Stomach (tissue), 8 donors: ENCODE measurements at regions not wholly inside any gene's neighbourhood (a gene's known extent, or its start where the extent isn't known, plus 50 kb on each side); places are given as distances from the start of the nearest gene placed in this dataset.

Experiments
- DNase-seq, 2 donors: peaks; one replicate each; pipeline versions ENCODE4 v3.0.0 to v3.0.0-alpha.2; 2013 to 2019
- H3K27ac ChIP-seq, 5 donors: fragments of 200-600 bp in 4 of 5; sonication (generic) in 4 of 5; one replicate each; pipeline ENCODE4 v1.5.1; 2013 to 2019; ENCODE audit warnings: mild to moderate bottlenecking in 1 of 5, moderate library complexity in 1 of 5
- H3K27me3 ChIP-seq, 3 donors: fragments of 200-600 bp; sonication (generic); one replicate each; pipeline ENCODE4 v1.5.1; 2017 to 2019; ENCODE audit warnings: mixed run types in 1 of 3
- H3K36me3 ChIP-seq, 4 donors: fragments of 200-600 bp; sonication (generic); 1 replicate in 3 of 4; 2 replicates in 1 of 4; pipeline ENCODE4 v1.5.1; 2016 to 2019
- H3K4me1 ChIP-seq, 4 donors: fragments of 200-600 bp; sonication (generic); one replicate each; pipeline ENCODE4 v1.5.1; 2016 to 2019
- H3K4me3 ChIP-seq, 4 donors: fragments of 200-600 bp; sonication (generic) in 3 of 4; one replicate each; pipeline ENCODE4 v1.5.1; 2016 to 2019; ENCODE audit warnings: mild to moderate bottlenecking in 1 of 4
- H3K9me3 ChIP-seq, 4 donors: fragments of 200-600 bp; sonication (generic); one replicate each; pipeline ENCODE4 v1.5.1; 2016 to 2019
- EP300 ChIP-seq: sonication (generic); formaldehyde crosslinking; IDR thresholded peaks from one replicate; pipeline ENCODE4 v1.6.1; 2017; ENCODE audit warnings: antibody characterized with exemption
- POLR2A ChIP-seq, 4 donors: fragments of 450-650 bp; IDR thresholded peaks; one replicate each; pipeline ENCODE4 v1.6.1; 2016; ENCODE audit warnings: antibody characterized with exemption in 4 of 4, control low read depth in 2 of 4, mild to moderate bottlenecking in 1 of 4, moderate library complexity in 1 of 4
- POLR2AphosphoS5 ChIP-seq, 3 donors: sonication (generic); formaldehyde crosslinking; IDR thresholded peaks; one replicate each; pipeline ENCODE4 v1.6.1; 2016; ENCODE audit warnings: antibody characterized with exemption in 3 of 3
- WGBS, 5 donors: extraction: QIAGEN DNeasy Blood & Tissue Kit in 3 of 5; methylation state at CpG; one replicate each; pipeline versions ENCODE4 v1.1.5 to v1.1.7; 2013 to 2018; 5-methylcytosine and 5-hydroxymethylcytosine counted together
- intact Hi-C: fragments of 100-400 bp; cut with DNase I; formaldehyde crosslinking; loops from one replicate; pipeline ENCODE4 v1.15.1; 2023; ENCODE audit warnings: low total_unique reads
- TF ChIP-seq, protein P1 (sequence below), 7 experiments: fragments of 450-650 bp in 4 of 7; fragments of 200-600 bp in 3 of 7; sonication (generic) in 3 of 7; IDR thresholded peaks; one replicate each; pipeline ENCODE4 v1.5.1; 2016 to 2019; ENCODE audit warnings: antibody characterized with exemption in 7 of 7, control low read depth in 2 of 7, mild to moderate bottlenecking in 1 of 7
- donor health status: healthy with polysubstance abuse.
- donor health status: Bipolar disorder and iron deficiency.
- donor health status: healthy.

GRCh38 chr7:156474241-156474743 is 166.3 kb upstream of the RNF32 start:
- no peak for TF ChIP-seq POLR2A (IDR thresholded peaks at IDR 0.05)
- peak in 1 of 3 donors; percentile 30 for TF ChIP-seq POLR2AphosphoS5 (IDR thresholded peaks at IDR 0.05)
- no peak overlapping the region for H3K27ac ChIP-seq
- WGBS, 5 donors, result 64 to 78% (median 71%) methylated on average over 7 of the region's 7 CpGs
- peaks cover 0 to 8% (median 0%) of the 10 kb centered on the region in 4 donors for H3K36me3 ChIP-seq
- intact Hi-C loops, result no loop called here
- no peaks in the 10 kb centered on the region for H3K27me3 ChIP-seq
- H3K4me1 ChIP-seq, result no peaks in the 10 kb centered on the region
- DNase-seq, result no peak
- H3K9me3 ChIP-seq, result no peaks in the 10 kb centered on the region
- no peak overlapping the region for H3K4me3 ChIP-seq

- no peaks in the 10 kb centered on the region for H3K27me3 ChIP-seq
- H3K4me3 ChIP-seq, result no peak overlapping the region
- H3K36me3 ChIP-seq, result peaks cover 0 to 8% (median 0%) of the 10 kb centered on the region in 4 donors
- H3K4me1 ChIP-seq, result no peaks in the 10 kb centered on the region
- no peak overlapping the region for H3K27ac ChIP-seq
- intact Hi-C loops, result no loop called here
- no peaks in the 10 kb centered on the region for H3K9me3 ChIP-seq
- peak; percentile 56 to 72 for DNase-seq
- 17 to 27% (median 18%) methylated on average over 9 of the region's 9 CpGs for WGBS, 5 donors
- no peak for TF ChIP-seq EP300
- TF ChIP-seq, protein P1, sequence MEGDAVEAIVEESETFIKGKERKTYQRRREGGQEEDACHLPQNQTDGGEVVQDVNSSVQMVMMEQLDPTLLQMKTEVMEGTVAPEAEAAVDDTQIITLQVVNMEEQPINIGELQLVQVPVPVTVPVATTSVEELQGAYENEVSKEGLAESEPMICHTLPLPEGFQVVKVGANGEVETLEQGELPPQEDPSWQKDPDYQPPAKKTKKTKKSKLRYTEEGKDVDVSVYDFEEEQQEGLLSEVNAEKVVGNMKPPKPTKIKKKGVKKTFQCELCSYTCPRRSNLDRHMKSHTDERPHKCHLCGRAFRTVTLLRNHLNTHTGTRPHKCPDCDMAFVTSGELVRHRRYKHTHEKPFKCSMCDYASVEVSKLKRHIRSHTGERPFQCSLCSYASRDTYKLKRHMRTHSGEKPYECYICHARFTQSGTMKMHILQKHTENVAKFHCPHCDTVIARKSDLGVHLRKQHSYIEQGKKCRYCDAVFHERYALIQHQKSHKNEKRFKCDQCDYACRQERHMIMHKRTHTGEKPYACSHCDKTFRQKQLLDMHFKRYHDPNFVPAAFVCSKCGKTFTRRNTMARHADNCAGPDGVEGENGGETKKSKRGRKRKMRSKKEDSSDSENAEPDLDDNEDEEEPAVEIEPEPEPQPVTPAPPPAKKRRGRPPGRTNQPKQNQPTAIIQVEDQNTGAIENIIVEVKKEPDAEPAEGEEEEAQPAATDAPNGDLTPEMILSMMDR (IDR thresholded peaks at IDR 0.05), result peak in 4 of 7 experiments; percentile 44 to 68 (median 55)
Measured at GRCh38 chr7:156473476-156474240, 166.9 kb upstream of the RNF32 start.

GRCh38 chr7:156472267-156472666 is 168.3 kb upstream of the RNF32 start:
- no peaks in the 10 kb centered on the region for H3K4me1 ChIP-seq
- 89 to 92% (median 90%) methylated on average over 11 of the region's 11 CpGs for WGBS, 5 donors
- H3K36me3 ChIP-seq, result peaks cover 0 to 8% (median 0%) of the 10 kb centered on the region in 4 donors
- H3K27ac ChIP-seq, result no peak overlapping the region
- H3K4me3 ChIP-seq, result no peak overlapping the region
- DNase-seq, result no peak
- intact Hi-C loops, result no loop called here
- H3K27me3 ChIP-seq, result no peaks in the 10 kb centered on the region
- TF ChIP-seq POLR2A (IDR thresholded peaks at IDR 0.05) (no peak), POLR2AphosphoS5 (IDR thresholded peaks at IDR 0.05) (no peak), EP300 (no peak)
- TF ChIP-seq, protein P1 (IDR thresholded peaks at IDR 0.05), result no peak
- no peaks in the 10 kb centered on the region for H3K9me3 ChIP-seq

DNA sequence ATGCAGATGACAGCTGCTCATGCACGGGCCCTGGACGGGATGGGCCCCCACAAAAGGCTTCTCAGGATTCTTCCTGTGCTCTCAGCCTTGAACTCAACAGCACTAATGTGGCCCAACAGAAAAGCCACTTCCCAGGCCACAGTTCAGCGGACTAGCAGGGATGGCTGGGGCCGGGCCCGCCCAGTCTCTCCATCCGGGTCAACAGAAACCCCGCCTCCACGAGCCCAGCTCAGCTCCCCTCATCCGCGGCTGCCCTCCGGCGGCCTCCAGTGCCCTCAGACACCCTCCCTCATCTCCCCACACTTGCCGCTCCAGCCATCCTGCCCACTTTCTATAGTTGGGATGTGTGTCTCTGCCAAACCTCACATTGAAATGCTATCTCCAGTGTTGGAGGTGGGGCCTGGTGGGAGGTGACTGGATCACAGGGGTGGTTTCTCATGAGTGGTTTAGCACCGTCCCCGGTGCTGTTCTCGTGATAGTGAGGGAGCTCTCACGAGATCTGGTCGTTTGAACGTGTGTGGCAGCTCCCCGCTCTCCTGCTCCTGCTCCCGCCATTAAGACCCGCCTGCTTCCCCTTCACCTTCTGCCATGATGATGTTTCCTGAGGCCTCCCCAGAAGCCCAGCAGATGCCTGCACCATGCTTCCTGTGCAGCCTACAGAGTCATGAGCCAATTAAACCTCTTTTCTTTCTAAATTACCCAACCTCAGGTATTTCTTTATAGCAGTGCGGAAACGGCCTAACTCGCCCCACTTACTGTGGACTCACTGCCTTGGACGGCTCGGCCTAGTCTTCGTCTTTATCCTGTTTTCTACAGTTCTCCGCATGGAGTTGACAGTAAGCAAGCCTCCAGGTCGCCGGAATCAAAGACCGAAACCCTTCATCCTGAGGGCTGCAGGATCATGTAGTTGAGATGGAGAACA is 169.9 kb upstream of the RNF32 start:
- WGBS, 5 donors, result 94 to 96% (median 95%) methylated on average over 29 to 32 of the region's 32 CpGs
- Histone ChIP-seq H3K27ac (no peak overlapping the region), H3K36me3 (peaks cover 0 to 8% (median 0%) of the 10 kb centered on the region in 4 donors), H3K4me3 (no peak overlapping the region), H3K9me3 (no peaks in the 10 kb centered on the region), H3K27me3 (no peaks in the 10 kb centered on the region), H3K4me1 (no peaks in the 10 kb centered on the region)
- no peak for DNase-seq
- intact Hi-C loops, result no loop called here
- no peak for TF ChIP-seq POLR2AphosphoS5 (IDR thresholded peaks at IDR 0.05)

- no peak for DNase-seq
- intact Hi-C loops, result no loop called here
Measured at GRCh38 chr7:156466955-156467625, 173.5 kb upstream of the RNF32 start.

More at GRCh38 chr7:156466955-156467625, 173.5 kb upstream of the RNF32 start:
- 60 to 74% (median 62%) methylated on average over 11 of the region's 11 CpGs for WGBS, 5 donors
- Histone ChIP-seq H3K9me3 (no peaks in the 10 kb centered on the region), H3K4me1 (peaks cover 0 to 3% (median 0%) of the 10 kb centered on the region in 4 donors), H3K36me3 (peaks cover 0 to 8% (median 0%) of the 10 kb centered on the region in 4 donors), H3K27me3 (no peaks in the 10 kb centered on the region), H3K27ac (no peak overlapping the region), H3K4me3 (no peak overlapping the region)
- TF ChIP-seq EP300, result no peak
- TF ChIP-seq POLR2A (IDR thresholded peaks at IDR 0.05), result no peak
- no peak for TF ChIP-seq POLR2AphosphoS5 (IDR thresholded peaks at IDR 0.05)
- TF ChIP-seq, protein P1 (IDR thresholded peaks at IDR 0.05), result no peak
